ENCODE measurements at regions not wholly inside any gene's neighbourhood (a gene's known extent, or its start where the extent isn't known, plus 50 kb on each side); places are given as distances from the start of the nearest gene placed in this dataset.

- TF ChIP-seq POLR2A (IDR thresholded peaks at IDR 0.05) = no peak
- TF ChIP-seq, protein P1, sequence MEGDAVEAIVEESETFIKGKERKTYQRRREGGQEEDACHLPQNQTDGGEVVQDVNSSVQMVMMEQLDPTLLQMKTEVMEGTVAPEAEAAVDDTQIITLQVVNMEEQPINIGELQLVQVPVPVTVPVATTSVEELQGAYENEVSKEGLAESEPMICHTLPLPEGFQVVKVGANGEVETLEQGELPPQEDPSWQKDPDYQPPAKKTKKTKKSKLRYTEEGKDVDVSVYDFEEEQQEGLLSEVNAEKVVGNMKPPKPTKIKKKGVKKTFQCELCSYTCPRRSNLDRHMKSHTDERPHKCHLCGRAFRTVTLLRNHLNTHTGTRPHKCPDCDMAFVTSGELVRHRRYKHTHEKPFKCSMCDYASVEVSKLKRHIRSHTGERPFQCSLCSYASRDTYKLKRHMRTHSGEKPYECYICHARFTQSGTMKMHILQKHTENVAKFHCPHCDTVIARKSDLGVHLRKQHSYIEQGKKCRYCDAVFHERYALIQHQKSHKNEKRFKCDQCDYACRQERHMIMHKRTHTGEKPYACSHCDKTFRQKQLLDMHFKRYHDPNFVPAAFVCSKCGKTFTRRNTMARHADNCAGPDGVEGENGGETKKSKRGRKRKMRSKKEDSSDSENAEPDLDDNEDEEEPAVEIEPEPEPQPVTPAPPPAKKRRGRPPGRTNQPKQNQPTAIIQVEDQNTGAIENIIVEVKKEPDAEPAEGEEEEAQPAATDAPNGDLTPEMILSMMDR (IDR thresholded peaks at IDR 0.05) = no peak
- 91% methylated on average over 4 of the region's 4 CpGs for WGBS, 2 donors
- no peaks in the 10 kb centered on the region for H3K4me1 ChIP-seq
- H3K36me3 ChIP-seq = no peaks in the 10 kb centered on the region
- no peak for DNase-seq
- H3K27me3 ChIP-seq = no peaks in the 10 kb centered on the region
- no peak overlapping the region for H3K4me3 ChIP-seq (replicated peaks in 1 of 3)
- intact Hi-C loops (cut with DNase I) = no loop called here
- H3K27ac ChIP-seq = no peak overlapping the region
- H3K9me3 ChIP-seq = no peaks in the 10 kb centered on the region
These were observed 482.4 kb upstream of the SGCD start for GRCh38 chr5:155844542-155844941.

DNA sequence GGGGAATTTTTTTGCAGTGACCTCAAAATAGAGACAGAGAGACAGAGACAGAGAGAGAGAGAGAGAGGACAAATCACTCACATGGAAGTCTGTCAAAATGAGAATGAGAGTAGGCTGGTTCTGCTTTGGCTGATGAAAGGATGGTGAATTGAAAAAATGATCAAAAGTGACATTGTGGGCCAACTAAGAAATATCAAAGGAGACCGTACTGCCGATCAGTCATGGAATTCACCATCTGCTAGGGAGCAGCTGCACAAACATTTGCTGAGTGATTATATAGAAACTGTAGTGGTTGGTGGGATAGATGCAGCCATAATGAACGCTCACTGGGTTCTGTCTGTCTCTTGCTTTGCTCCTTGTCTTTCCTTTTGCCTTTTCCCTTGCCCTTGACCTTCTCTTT, 476.6 kb upstream of the SGCD start:
- H3K27me3 ChIP-seq = no peaks in the 10 kb centered on the region
- H3K36me3 ChIP-seq = no peaks in the 10 kb centered on the region
- no peak for TF ChIP-seq POLR2A (IDR thresholded peaks at IDR 0.05)
- TF ChIP-seq, protein P1 (IDR thresholded peaks at IDR 0.05) = no peak
- H3K9me3 ChIP-seq = no peaks in the 10 kb centered on the region
- H3K27ac ChIP-seq = no peak overlapping the region
- DNase-seq = no peak
- H3K4me1 ChIP-seq = no peaks in the 10 kb centered on the region
- no peak overlapping the region for H3K4me3 ChIP-seq (replicated peaks in 1 of 3)
- intact Hi-C loops (cut with DNase I) = no loop called here
- WGBS, 2 donors = 75 to 76% methylated on average over 3 of the region's 3 CpGs

DNA sequence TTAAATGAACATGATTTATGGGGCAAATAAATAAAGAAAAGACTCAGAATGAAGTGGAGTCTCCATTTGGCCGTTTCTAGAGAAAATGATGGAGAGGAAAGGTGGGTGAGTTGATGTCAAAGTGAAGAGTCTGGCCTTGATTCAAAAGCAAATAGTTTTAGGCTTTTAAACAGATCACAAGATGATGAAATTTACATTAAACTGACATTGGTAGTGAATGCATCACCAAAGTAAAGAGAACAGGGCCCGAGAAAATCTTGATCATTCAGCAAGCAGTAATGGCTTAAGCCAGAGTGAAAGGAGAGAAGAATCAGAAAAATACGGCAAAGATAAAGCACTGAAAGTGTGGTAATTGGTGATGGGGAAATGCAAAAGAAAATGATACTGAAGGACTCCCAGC, 460.0 kb upstream of the SGCD start:
- 79 to 91% methylated on average over 3 of the region's 3 CpGs for WGBS, 2 donors
- intact Hi-C loops (cut with DNase I) = no loop called here
- no peak for DNase-seq
- Histone ChIP-seq H3K27ac (no peak overlapping the region), H3K4me1 (peaks cover 0 to 4% of the 10 kb centered on the region in 2 donors), H3K36me3 (no peaks in the 10 kb centered on the region), H3K9me3 (no peaks in the 10 kb centered on the region), H3K27me3 (no peaks in the 10 kb centered on the region), H3K4me3 (replicated peaks in 1 of 3) (no peak overlapping the region)
- TF ChIP-seq, protein P1 (IDR thresholded peaks at IDR 0.05) = no peak
- no peak for TF ChIP-seq POLR2A (IDR thresholded peaks at IDR 0.05)

DNA sequence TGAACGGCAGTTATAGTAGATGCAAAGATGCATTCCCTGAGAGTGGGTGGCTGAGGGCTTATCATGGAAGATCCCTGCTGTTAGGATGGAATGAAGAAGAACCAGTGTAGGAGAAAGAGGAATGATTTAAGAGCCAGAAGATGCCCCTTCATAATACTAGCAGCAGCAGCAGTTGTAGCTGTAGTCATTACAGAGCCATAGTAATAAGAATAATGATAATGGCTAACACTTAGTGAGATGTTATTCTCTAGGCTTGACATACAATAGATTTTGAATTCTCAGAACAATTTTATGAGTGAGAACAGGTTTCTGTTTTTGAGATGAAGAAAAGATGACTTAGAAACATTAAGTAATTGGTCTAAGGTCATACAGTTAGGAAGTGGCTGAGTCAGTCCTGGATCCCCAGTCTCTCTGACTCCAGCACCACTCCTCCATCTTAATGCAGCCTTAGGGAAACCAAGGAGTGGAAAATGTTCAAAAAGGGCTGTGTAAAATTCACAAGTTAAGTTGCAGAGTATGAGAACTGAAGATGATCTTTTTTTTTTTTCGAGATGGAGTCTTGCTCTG, 459.4 kb upstream of the SGCD start:
- TF ChIP-seq, protein P1 (IDR thresholded peaks at IDR 0.05) = no peak
- TF ChIP-seq POLR2A (IDR thresholded peaks at IDR 0.05) = no peak
- H3K4me1 ChIP-seq = peaks cover 0 to 4% of the 10 kb centered on the region in 2 donors
- H3K9me3 ChIP-seq = no peaks in the 10 kb centered on the region
- DNase-seq = no peak
- no peaks in the 10 kb centered on the region for H3K36me3 ChIP-seq
- intact Hi-C loops (cut with DNase I) = no loop called here
- 87 to 95% methylated on average over 2 of the region's 2 CpGs for WGBS, 2 donors
- no peaks in the 10 kb centered on the region for H3K27me3 ChIP-seq
- H3K4me3 ChIP-seq (replicated peaks in 1 of 3) = no peak overlapping the region
- no peak overlapping the region for H3K27ac ChIP-seq

- H3K9me3 ChIP-seq = no peaks in the 10 kb centered on the region
- no peaks in the 10 kb centered on the region for H3K27me3 ChIP-seq
- no peak overlapping the region for H3K27ac ChIP-seq
- intact Hi-C loops (cut with DNase I) = no loop called here
- WGBS, 2 donors = 83 to 87% methylated on average over 7 of the region's 7 CpGs
- TF ChIP-seq, protein P1 (IDR thresholded peaks at IDR 0.05) = no peak
- TF ChIP-seq POLR2A (IDR thresholded peaks at IDR 0.05) = no peak
- no peaks in the 10 kb centered on the region for H3K36me3 ChIP-seq
- no peak overlapping the region for H3K4me3 ChIP-seq (replicated peaks in 1 of 3)
- peaks cover 0 to 4% of the 10 kb centered on the region in 2 donors for H3K4me1 ChIP-seq
- no peak for DNase-seq
These were observed 456.3 kb upstream of the SGCD start for GRCh38 chr5:155870636-155871035.
